GM12873 (cell line): ENCODE measurements at regions not wholly inside any gene's neighbourhood (a gene's known extent, or its start where the extent isn't known, plus 50 kb on each side); places are given as distances from the start of the nearest gene placed in this dataset.

Source experiments
- CTCF ChIP-seq: IDR thresholded peaks from 2 replicates; pipeline ENCODE4 v1.5.1; 2012; ENCODE audit warnings: low read depth, mild to moderate bottlenecking, moderate library complexity, low read length, control low read depth; ENCODE audit not compliant: insufficient read depth; ENCODE audit errors: missing control alignments

- TF ChIP-seq CTCF, result no peak
Observed at GRCh38 chr2:146748046-146748445, 1096.8 kb upstream of the ACVR2A start.

DNA sequence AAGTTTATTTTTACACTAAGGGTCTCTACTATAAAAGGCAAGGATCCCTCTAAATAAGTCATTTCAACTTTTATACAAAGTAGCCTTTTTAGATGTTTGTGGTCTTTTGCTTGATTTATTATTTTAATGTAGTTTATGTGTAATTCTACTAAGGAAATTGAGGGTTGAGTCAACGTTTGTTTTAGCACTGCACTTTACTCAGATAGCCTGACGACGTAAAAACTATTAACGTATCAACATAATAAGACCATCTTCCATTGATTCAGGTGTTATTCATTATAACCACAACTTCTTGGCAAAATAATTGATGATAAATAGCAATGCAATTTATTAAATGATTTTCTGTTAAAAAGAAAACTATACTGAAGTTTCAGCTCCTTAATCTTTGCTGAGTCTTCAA lies 1103.6 kb upstream of the ACVR2A start:
- no peak for TF ChIP-seq CTCF

GRCh38 chr2:146734821-146735190 lies 1110.0 kb upstream of the ACVR2A start:
- no peak for TF ChIP-seq CTCF

DNA sequence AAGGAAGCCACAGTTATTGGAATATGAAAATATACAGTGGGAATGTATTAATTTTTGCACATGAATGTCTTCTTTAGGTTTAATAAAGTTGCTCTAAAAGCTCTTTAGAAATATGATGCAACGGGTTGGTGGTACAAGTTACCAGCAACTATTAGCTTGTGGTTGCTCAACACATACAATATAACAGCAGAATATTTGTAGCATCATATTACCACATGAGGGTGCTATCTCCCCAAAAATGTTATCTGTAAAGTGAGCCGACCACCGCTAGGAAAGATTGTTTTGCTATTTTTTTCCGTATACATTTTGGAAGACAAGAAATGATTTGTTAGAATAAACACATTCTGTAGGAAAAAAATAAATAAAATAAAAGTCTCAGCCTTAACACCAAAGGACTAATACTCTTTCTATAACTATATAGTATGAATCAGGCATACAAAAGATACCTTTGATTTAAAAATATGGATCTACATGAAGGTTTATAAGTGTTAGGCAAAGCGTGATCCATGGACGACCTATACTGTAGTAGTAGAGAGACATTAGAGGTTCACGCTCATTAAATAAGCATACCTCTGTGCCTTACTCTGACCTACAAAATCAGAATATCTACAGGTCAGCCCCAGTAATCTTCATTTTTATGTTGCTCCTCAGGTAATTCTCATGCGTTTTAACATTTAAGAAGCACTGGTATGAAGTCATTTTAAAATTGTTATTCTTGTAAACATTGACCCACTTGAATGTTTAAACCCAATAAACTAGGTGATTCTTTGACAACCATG lies 1110.6 kb upstream of the ACVR2A start:
- TF ChIP-seq CTCF, result peak; percentile 52

GRCh38 chr2:146730882-146731281 lies 1113.9 kb upstream of the ACVR2A start:
- no peak for TF ChIP-seq CTCF

GRCh38 chr2:146721486-146721885 lies 1123.3 kb upstream of the ACVR2A start:
- TF ChIP-seq CTCF, result no peak

DNA sequence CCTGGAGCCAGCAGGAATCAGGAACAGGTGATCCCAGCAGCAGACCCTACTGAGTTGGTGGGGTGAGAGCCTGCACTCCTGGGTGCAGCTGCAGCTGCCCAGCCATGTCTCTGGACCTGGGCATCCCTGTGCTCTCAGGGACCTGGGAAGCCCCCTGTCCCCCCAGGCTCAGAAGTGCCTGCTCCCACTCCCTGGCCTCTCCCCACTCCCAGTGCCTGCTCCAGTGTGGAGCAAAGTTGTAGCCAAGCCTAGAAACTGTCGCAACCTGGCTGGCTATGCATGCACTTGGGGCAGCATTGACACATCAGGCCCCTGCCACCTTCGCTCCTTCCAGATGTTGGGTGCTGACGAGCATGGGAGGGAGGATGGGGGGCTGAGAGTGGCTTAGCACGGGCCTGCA lies 1124.7 kb upstream of the ACVR2A start:
- TF ChIP-seq CTCF, result no peak
